Prostate gland (tissue), 2 donors: ENCODE measurements at regions not wholly inside any gene's neighbourhood (a gene's known extent, or its start where the extent isn't known, plus 50 kb on each side); places are given as distances from the start of the nearest gene placed in this dataset.

ENCODE experiments used
- CTCF ChIP-seq, 4 experiments: fragments of 200-600 bp in 2 of 4; fragments of 450-650 bp in 2 of 4; sonication (generic) in 2 of 4; IDR thresholded peaks; 1 replicate in 3 of 4; 2 replicates in 1 of 4; pipeline ENCODE4 v1.5.1; 2016 to 2019; ENCODE audit warnings: antibody characterized with exemption in 4 of 4, mild to moderate bottlenecking in 2 of 4, moderate library complexity in 2 of 4
- POLR2A ChIP-seq: fragments of 450-650 bp; IDR thresholded peaks from one replicate; pipeline ENCODE4 v1.6.1; 2016; ENCODE audit warnings: antibody characterized with exemption, mild to moderate bottlenecking
- POLR2AphosphoS5 ChIP-seq: sonication (generic); formaldehyde crosslinking; IDR thresholded peaks from one replicate; pipeline ENCODE4 v1.6.1; 2017; ENCODE audit warnings: antibody characterized with exemption

- TF ChIP-seq POLR2A (no peak), CTCF (IDR thresholded peaks at IDR 0.05) (no peak), POLR2AphosphoS5 (no peak)
Observed at GRCh38 chr15:67968564-67968963, 85.6 kb upstream of the PIAS1 start.
